HG03442 (cell line): ENCODE measurements at regions not wholly inside any gene's neighbourhood (a gene's known extent, or its start where the extent isn't known, plus 50 kb on each side); places are given as distances from the start of the nearest gene placed in this dataset.
"Not testable (repeated sequence)": the region's sequence is repeated elsewhere in the genome, so short reads cannot be mapped to it uniquely, and the experiment has no call there.

ENCODE experiments used
- ATAC-seq: cut with Tn5 transposase; IDR thresholded peaks from one replicate; pipeline ENCODE4 v1.9.1; 2021; ENCODE audit warnings: mild to moderate bottlenecking, moderate library complexity; ENCODE audit not compliant: unreplicated experiment

DNA sequence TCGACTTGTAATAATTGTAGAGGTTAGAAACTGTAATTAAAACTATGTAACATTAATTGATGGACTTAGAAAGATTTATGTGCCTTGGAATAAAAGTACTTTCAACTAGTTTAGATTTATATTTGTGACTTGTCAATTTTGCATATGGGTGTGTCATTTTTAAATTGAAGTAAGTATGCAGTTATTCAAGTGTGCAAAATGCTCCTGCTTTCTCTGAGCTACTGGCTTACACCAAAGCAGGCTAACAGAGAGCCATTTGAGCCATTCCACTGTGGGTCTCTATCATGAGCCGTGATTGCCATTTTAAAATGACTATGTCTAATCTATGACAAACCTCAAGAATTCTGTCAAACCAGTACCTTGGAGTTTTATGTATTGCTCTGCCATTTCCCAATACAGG lies 345.0 kb upstream of the MDFIC2 start:
- ATAC-seq, result no peak

DNA sequence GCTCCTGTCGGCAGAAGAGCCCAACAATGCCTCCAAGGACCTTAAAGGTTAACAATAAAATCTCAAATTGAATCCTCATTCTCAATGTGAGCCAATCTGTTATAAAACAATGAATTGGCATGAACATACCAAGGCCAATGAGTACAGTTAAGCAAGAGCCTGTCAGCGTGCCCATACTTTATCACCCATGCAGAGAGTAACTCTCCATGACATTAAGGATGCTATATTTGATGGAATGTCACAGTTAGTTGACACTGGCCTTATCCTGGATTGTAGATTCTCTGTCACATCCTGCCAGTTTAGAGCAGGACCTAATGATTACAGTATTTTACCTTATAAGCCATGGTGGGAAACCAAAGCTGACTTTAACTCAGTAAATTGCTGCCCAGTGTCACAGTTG lies 335.4 kb upstream of the MDFIC2 start:
- no peak for ATAC-seq

DNA sequence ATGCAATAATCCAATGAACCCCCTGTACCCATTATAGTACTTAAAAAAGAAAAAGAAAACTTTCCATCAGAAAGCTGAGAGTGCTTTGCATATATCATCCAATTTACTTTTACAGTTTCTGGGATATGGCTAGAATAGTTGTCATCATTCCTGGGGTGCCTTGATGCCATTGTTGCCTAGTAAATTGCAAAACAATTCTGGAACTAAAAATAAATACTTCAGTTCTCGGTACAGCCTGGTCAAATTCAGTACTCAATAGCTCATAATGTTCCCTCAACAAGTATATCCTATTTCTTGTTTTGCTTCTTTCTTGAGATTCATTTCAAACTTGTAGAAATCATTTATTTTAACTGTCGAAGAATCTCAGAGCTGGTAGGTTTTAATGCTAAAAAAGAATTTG lies 334.7 kb upstream of the MDFIC2 start:
- no peak for ATAC-seq

DNA sequence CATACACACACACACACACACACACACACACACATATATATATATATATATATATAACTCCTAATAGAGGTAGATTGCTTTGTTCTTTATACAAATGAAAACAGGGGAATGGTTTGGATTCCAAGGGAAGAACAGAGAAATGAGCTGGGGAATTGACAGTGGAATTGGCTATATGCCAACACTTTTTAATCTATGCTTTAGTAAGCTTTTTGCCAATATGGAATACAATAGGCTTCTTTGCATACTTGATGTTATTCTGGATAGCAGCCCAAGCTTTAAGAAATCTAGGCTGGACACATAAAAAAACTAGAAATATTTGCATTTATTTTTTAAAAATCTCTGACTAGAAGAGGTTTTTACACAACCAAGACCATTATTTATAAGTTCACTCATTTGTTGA lies 334.2 kb upstream of the MDFIC2 start:
- no peak for ATAC-seq

DNA sequence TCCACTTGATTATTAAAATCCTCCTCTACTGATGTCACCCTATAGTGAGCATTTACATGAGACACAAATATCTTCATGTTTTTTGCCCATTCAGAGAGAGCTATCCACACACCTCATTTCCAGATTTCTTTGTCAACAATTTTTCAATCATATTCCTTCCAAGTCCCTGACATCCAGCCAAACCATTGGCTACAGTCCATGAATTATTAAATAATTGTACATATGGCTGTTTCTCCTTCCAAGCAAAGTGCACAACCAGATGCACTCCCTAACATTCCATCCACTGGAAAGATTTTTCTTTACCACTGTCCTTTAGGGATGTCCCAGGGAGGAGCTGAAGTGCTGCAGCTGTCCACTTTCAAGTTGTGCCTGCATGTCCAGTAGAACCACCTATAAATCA lies 328.0 kb upstream of the MDFIC2 start:
- no peak for ATAC-seq

DNA sequence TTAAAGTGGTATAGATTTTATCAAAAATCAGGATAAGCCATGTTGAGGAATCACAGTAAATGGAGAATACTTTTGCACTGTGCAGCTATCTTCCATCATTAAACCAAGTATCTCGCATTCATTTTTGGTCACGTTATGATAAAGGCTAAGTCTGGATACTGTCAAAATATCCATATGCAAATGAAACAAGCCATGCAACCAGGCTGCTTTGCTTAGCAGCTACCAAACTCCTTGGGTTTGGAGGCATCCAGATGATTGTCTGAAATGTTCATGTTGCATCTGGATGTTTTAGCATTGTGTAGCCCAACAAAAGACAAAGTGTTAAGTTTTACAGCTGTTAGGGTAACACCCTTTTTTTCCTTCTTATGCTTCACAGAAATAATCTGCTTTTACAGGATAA lies 322.9 kb upstream of the MDFIC2 start:
- no peak for ATAC-seq

- no peak for ATAC-seq
These were observed 319.4 kb upstream of the MDFIC2 start for GRCh38 chr3:70631716-70632307.

DNA sequence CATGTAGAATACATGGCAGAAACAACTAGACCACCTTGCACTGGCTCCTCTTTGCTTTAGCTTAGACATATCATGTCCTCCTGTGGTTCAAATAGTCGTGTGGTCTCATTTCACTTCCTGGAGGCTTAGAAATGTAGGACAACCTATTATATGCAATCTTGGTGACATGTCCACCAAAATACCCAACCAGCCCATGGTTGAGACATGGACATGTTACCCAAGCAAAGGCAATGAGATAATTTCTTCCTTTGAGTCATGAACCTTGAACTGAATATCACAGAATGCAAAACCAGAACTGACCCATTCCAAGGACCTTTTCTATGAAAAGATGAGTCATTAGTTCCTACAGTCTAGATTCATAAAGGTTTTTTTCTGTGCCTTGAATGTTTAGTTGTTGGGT lies 309.0 kb upstream of the MDFIC2 start:
- no peak for ATAC-seq

- no peak for ATAC-seq
These were observed 308.5 kb upstream of the MDFIC2 start for GRCh38 chr3:70620956-70621355.

- no peak for ATAC-seq
These were observed 307.9 kb upstream of the MDFIC2 start for GRCh38 chr3:70620367-70620766.

GRCh38 chr3:70618151-70618550 lies 305.7 kb upstream of the MDFIC2 start:
- ATAC-seq, result no peak

DNA sequence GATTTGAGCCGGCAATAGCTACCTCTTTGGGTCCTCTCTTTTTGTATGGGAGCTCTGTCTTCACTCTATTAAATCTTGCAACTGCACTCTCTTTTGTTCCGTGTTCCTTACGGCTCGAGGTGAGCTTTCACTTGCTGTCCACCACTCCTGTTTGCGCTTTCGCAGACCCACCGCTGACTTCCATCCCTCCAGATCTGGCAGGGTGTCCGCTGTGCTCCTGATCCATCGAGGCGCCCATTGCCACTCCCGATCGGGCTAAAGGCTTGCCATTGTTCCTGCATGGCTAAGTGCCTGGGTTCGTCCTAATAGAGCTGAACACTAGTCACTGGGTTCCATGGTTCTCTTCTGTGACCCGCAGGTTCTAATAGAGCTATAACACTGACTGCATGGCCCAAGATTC lies 304.9 kb upstream of the MDFIC2 start:
- not testable (repeated sequence) for ATAC-seq

GRCh38 chr3:70615286-70615685 lies 302.8 kb upstream of the MDFIC2 start:
- ATAC-seq, result no peak

DNA sequence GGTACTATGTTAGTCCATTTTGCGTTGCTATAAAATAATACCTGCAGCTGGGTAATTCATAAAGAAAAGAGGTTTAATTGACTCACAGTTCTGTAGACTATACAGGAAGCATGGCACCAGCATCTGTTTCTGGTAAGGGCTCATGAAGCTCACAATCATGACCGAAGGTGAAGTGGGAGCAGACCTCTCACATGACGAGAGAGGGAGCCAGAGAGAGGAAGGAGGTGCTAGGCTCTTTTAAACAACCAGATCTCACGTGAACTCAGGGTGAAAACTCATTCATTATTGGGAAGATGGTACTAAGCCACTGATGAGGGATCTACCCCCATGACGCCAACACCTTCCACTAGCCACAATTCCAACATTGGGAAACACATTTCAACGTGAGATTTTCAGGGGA lies 301.7 kb upstream of the MDFIC2 start:
- no peak for ATAC-seq

DNA sequence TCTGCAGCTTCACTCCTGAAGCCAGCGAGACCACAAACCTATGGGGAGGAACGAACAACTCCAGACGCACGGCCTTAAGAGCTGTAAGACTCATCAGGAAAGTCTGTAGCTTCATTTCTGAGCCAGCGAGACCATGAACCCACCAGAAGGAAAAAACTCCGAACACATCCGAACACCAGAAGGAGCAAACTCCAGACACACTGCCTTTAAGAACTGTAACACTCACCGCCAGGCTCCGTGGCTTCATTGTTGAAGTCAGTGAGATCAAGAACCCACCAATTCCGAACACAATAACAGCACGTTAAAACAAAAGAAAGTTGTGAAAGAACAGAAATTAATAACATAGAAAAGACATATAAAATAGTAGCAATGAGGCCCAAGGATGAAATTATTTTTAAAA lies 300.5 kb upstream of the MDFIC2 start:
- ATAC-seq, result no peak

- ATAC-seq, result not testable (repeated sequence)
These were observed 299.3 kb upstream of the MDFIC2 start for GRCh38 chr3:70611667-70612277.

- ATAC-seq, result no peak
These were observed 296.0 kb upstream of the MDFIC2 start for GRCh38 chr3:70608434-70608833.

DNA sequence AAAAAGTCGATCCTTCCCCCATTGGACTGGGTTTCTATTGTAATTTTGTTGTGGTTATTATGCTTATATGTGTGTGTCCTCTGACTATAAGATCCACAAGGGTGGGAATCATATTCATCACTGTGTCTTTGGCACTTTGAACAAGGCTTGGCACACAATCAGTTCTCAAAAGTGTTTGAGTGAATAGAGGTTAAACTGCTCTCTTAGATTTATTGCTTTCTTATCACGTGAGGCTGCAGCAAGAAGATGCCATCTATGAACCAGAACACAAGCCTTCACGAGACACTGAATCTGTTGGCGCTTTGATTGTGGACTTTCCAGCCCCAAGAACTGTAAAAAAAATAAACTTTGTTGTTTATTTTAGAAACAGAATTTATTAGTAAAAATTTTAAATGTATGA lies 295.0 kb upstream of the MDFIC2 start:
- ATAC-seq, result no peak

- no peak for ATAC-seq
These were observed 293.6 kb upstream of the MDFIC2 start for GRCh38 chr3:70606018-70606417.

GRCh38 chr3:70603103-70603502 lies 290.7 kb upstream of the MDFIC2 start:
- peak; percentile 46 for ATAC-seq

DNA sequence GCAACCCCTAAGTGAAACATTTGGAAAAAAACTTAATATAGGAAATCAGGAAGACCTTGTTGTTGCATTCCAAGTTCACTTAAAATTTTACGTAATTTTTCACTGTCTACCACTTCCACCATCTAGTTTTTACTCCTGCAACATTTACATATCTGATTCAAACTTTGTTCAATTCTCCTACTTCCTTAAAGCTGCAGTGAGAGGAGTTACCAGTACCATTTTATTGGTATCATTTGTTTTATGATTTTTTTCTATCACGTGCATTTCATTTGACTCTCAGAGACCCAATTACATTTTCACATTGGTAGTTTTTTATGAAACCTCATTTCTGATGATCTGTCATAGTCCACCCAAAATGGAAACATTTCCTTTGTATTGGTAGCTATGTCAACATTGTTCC lies 284.9 kb upstream of the MDFIC2 start:
- ATAC-seq, result no peak

- no peak for ATAC-seq
These were observed 271.2 kb upstream of the MDFIC2 start for GRCh38 chr3:70583682-70584081.

DNA sequence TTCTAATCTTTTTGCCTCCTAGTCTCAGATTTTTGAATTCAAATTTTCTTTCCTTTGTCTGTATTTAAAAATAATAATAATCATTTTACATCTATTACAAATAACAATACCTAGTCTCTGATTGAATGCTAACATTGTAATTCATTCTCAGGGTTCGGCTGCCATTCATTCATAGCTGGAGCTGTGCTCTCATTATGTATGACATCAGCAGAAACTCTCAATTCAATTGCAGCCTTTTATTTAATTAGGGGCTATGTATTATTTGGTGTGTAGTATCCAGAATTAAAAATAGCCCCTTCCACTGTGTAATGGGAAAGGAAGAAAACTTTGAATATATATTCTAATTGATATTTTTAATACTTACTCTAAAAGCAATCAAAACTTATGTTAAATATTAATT lies 270.4 kb upstream of the MDFIC2 start:
- no peak for ATAC-seq
